ENCODE measurements at regions not wholly inside any gene's neighbourhood (a gene's known extent, or its start where the extent isn't known, plus 50 kb on each side); places are given as distances from the start of the nearest gene placed in this dataset.

GRCh38 chr2:236965841-236966096, 119.9 kb upstream of the COPS8 start:
- TF ChIP-seq CTCF (IDR thresholded peaks at IDR 0.05) (no peak), POLR2A (IDR thresholded peaks at IDR 0.05) (no peak)

Data from body of pancreas (tissue), 4 donors.